DOHH2 (cell line): ENCODE measurements at regions not wholly inside any gene's neighbourhood (a gene's known extent, or its start where the extent isn't known, plus 50 kb on each side); places are given as distances from the start of the nearest gene placed in this dataset.

Experiments
- EZH2phosphoT487 ChIP-seq: fragments of 200-600 bp; sonication (generic); IDR thresholded peaks from 2 replicates; pipeline ENCODE4 v1.6.1; 2017; ENCODE audit warnings: borderline replicate concordance, mild to moderate bottlenecking, antibody characterized with exemption, low read length, moderate library complexity, mixed read lengths
- TF ChIP-seq, protein P1 (sequence below): fragments of 200-600 bp; sonication (generic); IDR thresholded peaks from one replicate; pipeline ENCODE4 v1.5.1; 2014; ENCODE audit warnings: antibody characterized with exemption, mild to moderate bottlenecking, low read depth, low read length; ENCODE audit not compliant: poor library complexity, severe bottlenecking

DNA sequence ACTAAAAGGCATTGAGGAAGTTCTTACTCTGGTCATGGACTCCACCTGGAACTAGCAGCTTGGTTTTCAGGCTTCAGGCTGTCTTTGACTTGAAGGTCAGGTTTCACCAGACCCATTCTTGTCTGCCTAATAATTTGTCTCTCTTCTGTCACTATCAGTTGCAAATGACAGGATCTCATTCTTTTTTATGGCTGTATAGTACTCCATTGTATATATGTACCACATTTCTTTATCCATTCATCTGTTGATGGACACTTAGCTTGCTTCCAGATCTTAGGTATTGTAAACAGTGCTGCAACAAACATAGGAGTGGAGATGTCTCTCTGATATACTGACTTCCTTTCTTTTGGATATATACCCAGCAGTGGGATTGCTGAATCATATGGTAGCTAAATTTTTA, 73.1 kb upstream of the SYNCRIP start:
- TF ChIP-seq, protein P1, sequence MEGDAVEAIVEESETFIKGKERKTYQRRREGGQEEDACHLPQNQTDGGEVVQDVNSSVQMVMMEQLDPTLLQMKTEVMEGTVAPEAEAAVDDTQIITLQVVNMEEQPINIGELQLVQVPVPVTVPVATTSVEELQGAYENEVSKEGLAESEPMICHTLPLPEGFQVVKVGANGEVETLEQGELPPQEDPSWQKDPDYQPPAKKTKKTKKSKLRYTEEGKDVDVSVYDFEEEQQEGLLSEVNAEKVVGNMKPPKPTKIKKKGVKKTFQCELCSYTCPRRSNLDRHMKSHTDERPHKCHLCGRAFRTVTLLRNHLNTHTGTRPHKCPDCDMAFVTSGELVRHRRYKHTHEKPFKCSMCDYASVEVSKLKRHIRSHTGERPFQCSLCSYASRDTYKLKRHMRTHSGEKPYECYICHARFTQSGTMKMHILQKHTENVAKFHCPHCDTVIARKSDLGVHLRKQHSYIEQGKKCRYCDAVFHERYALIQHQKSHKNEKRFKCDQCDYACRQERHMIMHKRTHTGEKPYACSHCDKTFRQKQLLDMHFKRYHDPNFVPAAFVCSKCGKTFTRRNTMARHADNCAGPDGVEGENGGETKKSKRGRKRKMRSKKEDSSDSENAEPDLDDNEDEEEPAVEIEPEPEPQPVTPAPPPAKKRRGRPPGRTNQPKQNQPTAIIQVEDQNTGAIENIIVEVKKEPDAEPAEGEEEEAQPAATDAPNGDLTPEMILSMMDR, result no peak
- TF ChIP-seq EZH2phosphoT487, result no peak
